ENCODE measurements at regions not wholly inside any gene's neighbourhood (a gene's known extent, or its start where the extent isn't known, plus 50 kb on each side); places are given as distances from the start of the nearest gene placed in this dataset.

GRCh38 chr9:1462626-1463308 is 412.6 kb downstream of the DMRT2 start:
- no peak for TF ChIP-seq POLR2A (IDR thresholded peaks at IDR 0.05)
- TF ChIP-seq CTCF (IDR thresholded peaks at IDR 0.05), result no peak
- no peak for TF ChIP-seq POLR2AphosphoS5 (IDR thresholded peaks at IDR 0.05)

Measured in transverse colon (tissue), 4 donors.